HUDEP-2 (cell line): ENCODE measurements at regions not wholly inside any gene's neighbourhood (a gene's known extent, or its start where the extent isn't known, plus 50 kb on each side); places are given as distances from the start of the nearest gene placed in this dataset.

Experiments
- DNase-seq, 76 experiments: peaks; one replicate each; lab custom pipeline; 2025; ENCODE audit not compliant: unreplicated experiment in 76 of 76; lab: John Stamatoyannopoulos, UW

GRCh38 chr19:30082611-30083010 is 140.6 kb downstream of the URI1 start:
- DNase-seq = no peak

GRCh38 chr19:30083125-30083681 is 141.2 kb downstream of the URI1 start:
- DNase-seq = no peak

GRCh38 chr19:30083701-30084156 is 141.7 kb downstream of the URI1 start:
- DNase-seq = no peak

DNA sequence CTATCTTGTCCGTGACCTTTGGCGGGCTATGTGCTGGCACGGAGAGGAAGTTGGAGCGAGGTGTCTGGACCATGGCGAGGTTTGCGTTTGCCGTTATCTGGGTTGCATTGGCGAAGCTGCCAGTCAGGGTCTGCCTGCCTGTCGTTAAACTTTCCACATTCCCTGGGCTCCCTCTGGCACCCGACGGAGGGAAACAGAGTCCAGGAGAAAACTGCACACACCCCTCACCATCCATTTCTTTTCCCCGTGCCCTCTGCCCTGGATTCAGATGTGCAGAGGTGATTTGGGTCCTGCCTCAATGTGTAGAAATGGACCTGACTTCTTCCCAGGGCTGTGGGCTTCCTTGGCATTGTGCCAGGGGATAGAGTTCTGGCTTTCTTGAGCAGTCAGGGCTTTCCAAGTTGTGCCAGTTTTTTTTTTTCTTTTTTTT is 142.4 kb downstream of the URI1 start:
- DNase-seq = no peak

DNA sequence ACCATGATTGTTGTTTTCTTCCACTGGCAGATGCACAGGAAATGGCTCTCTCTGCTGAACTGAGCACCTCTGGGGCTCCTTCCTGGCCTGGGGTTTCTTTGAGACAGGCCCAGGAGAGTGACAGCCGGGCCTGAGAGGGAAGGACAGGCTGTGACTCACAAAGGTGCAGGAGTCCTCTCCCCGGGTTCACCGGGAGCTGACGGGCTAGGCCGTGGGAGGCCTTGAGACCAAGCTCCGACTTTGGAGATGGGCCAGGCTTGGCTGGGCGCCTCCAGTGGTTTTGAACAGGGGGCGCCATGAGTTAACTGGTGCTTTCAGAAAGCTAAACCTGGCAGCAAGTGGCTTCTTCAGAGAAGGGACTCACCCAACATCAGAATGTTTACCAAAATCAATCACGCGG is 143.4 kb downstream of the URI1 start:
- peak in 44 of 76 experiments; percentile 3 to 62 (median 30) for DNase-seq

- DNase-seq = no peak
Measured at GRCh38 chr19:30086220-30086619, 144.2 kb downstream of the URI1 start.

DNA sequence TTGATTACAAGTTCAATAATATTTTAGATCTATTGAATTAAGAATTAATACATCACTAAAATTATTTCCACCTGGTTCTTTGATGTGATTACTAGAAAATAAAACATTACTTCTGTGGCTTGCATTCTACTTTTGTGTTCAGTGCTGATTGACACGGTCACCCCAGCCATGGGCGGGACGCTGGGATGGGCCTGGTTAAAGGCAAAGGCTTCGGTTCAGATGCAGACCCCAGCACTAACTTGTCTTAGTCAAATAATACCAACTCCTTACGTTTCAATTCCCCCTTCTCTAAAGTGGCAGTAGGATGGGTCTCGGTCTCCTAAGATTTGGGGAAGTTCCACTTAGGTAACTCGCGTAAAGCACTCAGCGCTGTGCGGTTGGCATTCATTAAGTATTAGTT is 144.9 kb downstream of the URI1 start:
- no peak for DNase-seq

- no peak for DNase-seq
Measured at GRCh38 chr19:30087381-30088138, 145.5 kb downstream of the URI1 start.

- no peak for DNase-seq
Measured at GRCh38 chr19:30088567-30088966, 146.5 kb downstream of the URI1 start.

DNA sequence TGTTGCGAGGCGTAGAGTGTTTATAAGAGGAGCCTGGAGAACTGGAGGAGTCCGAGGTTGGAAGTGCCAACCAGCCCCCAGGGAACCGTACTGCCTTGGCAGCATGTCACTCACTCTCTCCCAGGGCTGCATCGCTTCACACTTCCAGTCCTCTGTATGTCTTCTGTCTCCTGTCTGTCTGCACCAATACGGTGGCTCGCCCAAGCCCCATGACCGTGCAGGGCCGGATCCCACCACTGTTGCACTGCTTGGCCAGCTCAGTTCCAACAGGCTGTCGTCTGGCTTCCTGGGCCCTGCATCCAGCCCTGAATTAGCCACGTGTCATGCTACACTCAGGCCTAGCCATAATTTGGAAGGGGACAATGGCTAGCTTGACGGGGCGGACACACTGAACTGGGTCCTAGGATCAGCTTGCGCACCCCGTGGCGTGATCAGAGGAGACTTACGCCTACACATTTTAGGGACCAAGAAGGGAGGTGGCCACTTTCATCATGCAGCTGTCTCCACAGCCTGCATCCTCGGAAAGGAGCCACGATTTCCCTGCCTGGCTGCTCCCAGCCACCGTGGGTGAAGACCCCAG is 147.1 kb downstream of the URI1 start:
- no peak for DNase-seq

- no peak for DNase-seq
Measured at GRCh38 chr19:30090476-30090875, 148.4 kb downstream of the URI1 start.

DNA sequence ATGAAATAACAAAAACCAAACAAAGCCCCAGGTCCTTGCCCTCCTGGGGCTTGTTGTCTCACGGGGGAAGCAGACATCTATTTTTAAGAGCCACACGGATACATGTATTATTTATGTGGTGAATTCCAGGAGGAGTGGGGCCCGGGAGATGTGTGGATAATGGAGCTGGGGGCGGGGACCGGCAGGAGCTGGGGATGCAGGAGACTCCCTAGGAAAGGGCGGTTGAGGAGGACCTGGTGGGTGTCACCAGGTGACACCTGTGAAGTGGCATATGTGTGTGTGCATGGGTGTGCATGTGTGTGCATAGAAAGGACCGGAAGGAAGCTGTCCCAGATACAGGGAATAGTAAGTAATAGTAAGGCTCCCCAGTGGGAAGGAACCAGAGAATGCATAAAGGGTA is 148.9 kb downstream of the URI1 start:
- DNase-seq = no peak

GRCh38 chr19:30091456-30091855 is 149.4 kb downstream of the URI1 start:
- no peak for DNase-seq

- no peak for DNase-seq
Measured at GRCh38 chr19:30091856-30092255, 149.8 kb downstream of the URI1 start.

DNA sequence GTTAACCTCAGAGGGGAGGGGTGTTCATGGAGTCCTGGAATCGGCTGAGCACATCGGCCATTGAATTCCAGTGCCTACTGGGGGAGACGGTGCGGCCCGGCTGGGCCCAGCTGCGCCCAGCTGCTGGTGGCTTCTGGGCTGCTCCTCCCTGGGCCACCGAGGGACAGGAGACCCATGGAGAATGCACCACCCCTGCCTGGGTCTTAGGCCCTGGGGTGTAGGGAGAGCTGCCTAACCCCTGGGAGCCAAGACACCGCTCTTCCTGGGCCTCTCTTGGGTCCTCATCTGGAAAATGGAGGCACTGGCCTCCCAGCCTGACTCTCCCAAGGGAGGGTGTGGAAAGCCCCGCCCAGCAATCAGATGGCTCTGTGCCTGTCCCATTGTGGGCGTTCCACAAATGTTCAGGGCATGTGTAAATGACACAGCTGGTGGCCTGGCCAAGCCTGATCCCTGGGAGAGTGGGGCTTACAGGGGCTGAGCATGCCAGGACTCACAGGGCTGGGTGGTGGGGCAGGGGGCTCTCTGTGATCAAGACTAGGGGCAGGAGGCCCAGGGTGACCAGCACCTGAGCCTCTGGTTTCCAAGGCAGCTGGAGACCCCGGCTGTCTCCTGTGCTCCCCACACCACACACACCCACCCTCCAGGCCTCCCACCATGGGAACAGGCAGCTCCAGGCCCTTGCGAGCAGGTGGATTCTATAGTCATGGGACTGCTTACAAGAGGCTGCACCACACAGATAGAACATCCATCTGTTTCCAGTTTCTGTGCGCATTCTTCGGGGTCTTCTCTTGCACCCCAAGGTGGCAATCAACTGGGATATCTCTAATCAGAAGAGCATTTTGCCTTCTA is 150.9 kb downstream of the URI1 start:
- DNase-seq = peak in 8 of 76 experiments; percentile 4 to 22 (median 10)

DNA sequence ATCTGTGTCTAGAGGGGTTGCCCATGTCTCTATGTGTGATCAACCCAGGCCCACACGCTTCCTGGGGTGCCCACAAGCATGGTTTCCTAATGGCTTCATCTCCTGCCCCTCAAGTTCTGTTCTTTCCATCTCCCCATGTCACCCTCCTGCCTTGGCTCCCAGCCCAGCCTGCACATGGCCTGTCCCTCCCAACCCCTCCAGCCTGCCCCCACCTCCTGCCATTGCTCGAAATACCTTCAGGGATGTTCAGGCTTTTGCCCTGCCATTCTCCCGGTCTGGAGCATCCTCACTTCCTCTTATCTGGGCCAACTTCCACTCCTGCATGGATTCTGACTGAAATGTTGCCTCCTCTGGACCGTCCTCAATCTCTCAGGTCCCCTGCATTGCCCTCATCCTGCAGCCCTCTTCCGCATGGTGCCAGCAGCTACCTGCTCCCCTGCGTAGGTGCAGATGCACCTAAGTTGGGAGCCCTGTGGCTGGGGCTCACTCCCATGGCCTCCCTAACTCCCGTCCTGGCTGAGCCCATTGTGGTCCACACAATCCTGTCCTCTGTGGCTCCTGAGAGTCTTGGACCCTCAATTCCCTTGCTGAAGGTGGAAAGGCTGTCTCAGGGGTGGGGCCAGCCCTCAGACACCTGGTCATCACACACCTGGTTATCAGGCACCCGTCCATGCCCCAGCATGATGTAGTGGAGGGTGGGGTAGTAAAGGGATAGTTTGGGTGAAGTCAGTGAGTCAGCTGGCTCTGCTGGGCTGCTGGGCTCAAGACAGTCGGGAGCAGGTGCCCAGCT is 152.1 kb downstream of the URI1 start:
- no peak for DNase-seq

GRCh38 chr19:30094756-30095140 is 152.7 kb downstream of the URI1 start:
- DNase-seq = no peak

GRCh38 chr19:30095171-30095570 is 153.1 kb downstream of the URI1 start:
- no peak for DNase-seq

DNA sequence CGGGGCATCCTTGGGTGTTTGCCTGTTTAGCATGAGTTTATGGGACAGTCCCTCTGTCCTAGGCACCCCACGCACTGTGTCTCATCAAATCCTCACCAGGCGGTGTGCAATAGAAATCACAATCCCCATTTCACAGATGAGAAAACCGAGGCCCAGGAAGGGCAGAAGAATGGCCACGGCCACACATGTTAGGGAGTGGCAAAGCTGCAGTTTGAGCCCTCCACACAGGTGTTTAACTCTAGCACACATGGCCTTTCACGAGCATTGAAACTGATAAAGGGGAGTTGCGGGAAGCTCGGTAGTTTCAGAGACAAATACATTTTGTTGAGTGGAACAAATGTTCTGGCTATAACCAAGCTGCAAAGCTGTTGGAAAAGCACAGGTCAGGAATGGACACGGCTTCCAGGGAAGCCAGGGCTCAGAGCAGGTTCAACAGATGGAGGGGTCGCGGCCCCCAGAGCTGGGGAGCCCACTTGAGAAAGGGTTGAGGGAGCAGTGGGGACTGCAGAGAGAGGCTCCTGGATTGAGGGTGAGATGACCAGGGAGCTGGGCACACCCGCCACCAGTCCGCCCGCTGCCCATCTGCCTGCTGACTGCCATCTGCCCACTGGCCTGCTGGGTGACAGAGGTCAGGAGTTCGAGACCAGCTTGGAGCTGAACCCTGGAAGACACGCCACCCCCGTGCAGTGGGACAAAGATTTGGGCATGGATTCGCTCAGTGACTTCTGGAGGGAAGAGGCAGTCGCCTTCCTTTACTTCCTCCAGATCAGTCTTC is 154.7 kb downstream of the URI1 start:
- DNase-seq = no peak
